ENCODE measurements at regions not wholly inside any gene's neighbourhood (a gene's known extent, or its start where the extent isn't known, plus 50 kb on each side); places are given as distances from the start of the nearest gene placed in this dataset.

- TF ChIP-seq EZH2phosphoT487 (IDR thresholded peaks at IDR 0.05; ENCODE audit: insufficient read depth, low read depth) (no peak), EZH2 (IDR thresholded peaks at IDR 0.05; ENCODE audit: insufficient read depth, poor library complexity, severe bottlenecking) (no peak)
These were observed 232.7 kb upstream of the POU3F2 start for GRCh38 chr6:98601716-98602115.

Measured in GM23248 (cell line).